Mesenchymal stem cell (in vitro differentiated cells and primary cell): ENCODE measurements at regions not wholly inside any gene's neighbourhood (a gene's known extent, or its start where the extent isn't known, plus 50 kb on each side); places are given as distances from the start of the nearest gene placed in this dataset.

ENCODE experiments used
- DNase-seq: peaks from one replicate; pipeline ENCODE4 v3.0.0-alpha.2; 2013
- H2AFZ ChIP-seq: one replicate; pipeline ENCODE4 v1.6.1; 2013; ENCODE audit warnings: low read depth, mild to moderate bottlenecking, control low read depth, inconsistent platforms, low read length, moderate library complexity
- H2AK5ac ChIP-seq: 2 replicates; pipeline ENCODE4 v1.6.1; 2013; ENCODE audit warnings: low read length, moderate library complexity, mild to moderate bottlenecking, inconsistent platforms; ENCODE audit not compliant: severe bottlenecking
- H2BK120ac ChIP-seq: one replicate; pipeline ENCODE4 v1.6.1; 2013; ENCODE audit warnings: low read depth, mild to moderate bottlenecking, inconsistent platforms, low read length, moderate library complexity
- H2BK12ac ChIP-seq, 2 experiments: one replicate each; pipeline ENCODE4 v1.6.1; 2013; ENCODE audit warnings: inconsistent platforms in 2 of 2, low read length in 2 of 2, mild to moderate bottlenecking in 2 of 2, moderate library complexity in 2 of 2, control low read depth in 1 of 2
- H2BK15ac ChIP-seq: one replicate; pipeline ENCODE4 v1.6.1; 2013; ENCODE audit warnings: mild to moderate bottlenecking, low read depth, inconsistent platforms; ENCODE audit not compliant: poor library complexity, severe bottlenecking
- H2BK5ac ChIP-seq: 2 replicates; pipeline ENCODE4 v1.6.1; 2013; ENCODE audit warnings: low read depth, mild to moderate bottlenecking, low read length, control low read depth, inconsistent platforms; ENCODE audit not compliant: poor library complexity, severe bottlenecking
- H3K14ac ChIP-seq, 2 experiments: one replicate each; pipeline ENCODE4 v1.6.1; 2013; ENCODE audit warnings: inconsistent platforms in 2 of 2, low read length in 2 of 2, control low read depth in 1 of 2, mild to moderate bottlenecking in 1 of 2, moderate library complexity in 1 of 2
- H3K18ac ChIP-seq, 2 experiments: one replicate each; pipeline ENCODE4 v1.6.1; 2013; ENCODE audit warnings: inconsistent platforms in 2 of 2, low read length in 2 of 2, control low read depth in 1 of 2, low read depth in 1 of 2, mild to moderate bottlenecking in 1 of 2
- H3K23ac ChIP-seq, 2 experiments: one replicate each; pipeline ENCODE4 v1.6.1; 2013; ENCODE audit warnings: inconsistent platforms in 2 of 2, low read length in 2 of 2, mild to moderate bottlenecking in 2 of 2, moderate library complexity in 2 of 2, control low read depth in 1 of 2
- H3K27ac ChIP-seq: 2 replicates; pipeline ENCODE4 v1.5.1; 2013; ENCODE audit warnings: mild to moderate bottlenecking, moderate library complexity, low read length, control low read depth, inconsistent platforms; ENCODE audit not compliant: poor library complexity, severe bottlenecking
- H3K27me3 ChIP-seq, 2 experiments: 2 replicates each; pipeline versions ENCODE4 v1.6.1 to v1.7.0; 2013; ENCODE audit warnings: low read length in 2 of 2, mild to moderate bottlenecking in 2 of 2, moderate library complexity in 2 of 2, control low read depth in 1 of 2, inconsistent platforms in 1 of 2; ENCODE audit not compliant: control insufficient read depth in 1 of 2, insufficient read depth in 1 of 2
- H3K36me3 ChIP-seq, 2 experiments: 2 replicates each; pipeline versions ENCODE4 v1.6.1 to v1.7.0; 2013; ENCODE audit warnings: low read length in 2 of 2, control low read depth in 1 of 2, inconsistent platforms in 1 of 2, low read depth in 1 of 2, mild to moderate bottlenecking in 1 of 2; ENCODE audit not compliant: insufficient read depth in 2 of 2, control insufficient read depth in 1 of 2
- H3K4ac ChIP-seq, 2 experiments: one replicate each; pipeline ENCODE4 v1.6.1; 2013; ENCODE audit warnings: inconsistent platforms in 2 of 2, low read length in 2 of 2, mild to moderate bottlenecking in 2 of 2, moderate library complexity in 2 of 2, control low read depth in 1 of 2, low read depth in 1 of 2
- H3K4me1 ChIP-seq: 2 replicates; pipeline ENCODE4 v1.6.1; 2013; ENCODE audit warnings: low read depth, low read length, control low read depth; ENCODE audit not compliant: control insufficient read depth, insufficient read depth
- H3K4me2 ChIP-seq: 2 replicates; pipeline ENCODE4 v1.6.1; 2013; ENCODE audit warnings: low read length, mild to moderate bottlenecking, inconsistent platforms; ENCODE audit not compliant: poor library complexity, severe bottlenecking
- H3K4me3 ChIP-seq, 2 experiments: 2 replicates each; pipeline versions ENCODE4 v1.5.1 to v1.7.0; 2013; ENCODE audit warnings: low read length in 2 of 2, mild to moderate bottlenecking in 2 of 2, control low read depth in 1 of 2, low read depth in 1 of 2; ENCODE audit not compliant: insufficient read depth in 1 of 2
- H3K79me1 ChIP-seq: replicated peaks from 2 replicates; pipeline ENCODE4 v1.6.1; 2013; ENCODE audit warnings: mild to moderate bottlenecking, control low read depth, low read length, inconsistent platforms; ENCODE audit not compliant: poor library complexity, severe bottlenecking
- H3K9ac ChIP-seq: 2 replicates; pipeline ENCODE4 v1.7.0; 2013; ENCODE audit warnings: mild to moderate bottlenecking, low read length, moderate library complexity
- H3K9me3 ChIP-seq: 2 replicates; pipeline ENCODE4 v1.7.0; 2013; ENCODE audit warnings: mild to moderate bottlenecking, low read length; ENCODE audit not compliant: control insufficient read depth
- H4K8ac ChIP-seq: one replicate; pipeline ENCODE4 v1.6.1; 2013; ENCODE audit warnings: inconsistent platforms, mild to moderate bottlenecking, low read length, moderate library complexity
- H4K91ac ChIP-seq: one replicate; pipeline ENCODE4 v1.6.1; 2013; ENCODE audit warnings: mild to moderate bottlenecking, low read length, inconsistent platforms
- WGBS: methylation state at CpG from one replicate; pipeline ENCODE4 v1.1.7; 2013; ENCODE audit warnings: mixed read lengths; 5-methylcytosine and 5-hydroxymethylcytosine counted together

GRCh38 chr7:9856668-9857067, 1117.0 kb upstream of the PHF14 start:
- Histone ChIP-seq H3K79me1 (no peaks in the 10 kb centered on the region), H4K8ac (no peak overlapping the region), H3K27ac (no peak overlapping the region), H4K91ac (no peak overlapping the region), H3K27me3 (no peaks in the 10 kb centered on the region), H2BK5ac (no peak overlapping the region), H2BK120ac (no peak overlapping the region), H3K23ac (no peak overlapping the region), H2BK12ac (no peak overlapping the region), H3K9me3 (peaks cover 23% of the 10 kb centered on the region), H3K36me3 (no peaks in the 10 kb centered on the region), H3K18ac (no peak overlapping the region), H2AK5ac (no peak overlapping the region), H3K4me2 (no peak overlapping the region), H3K9ac (no peak overlapping the region), H2AFZ (no peak overlapping the region), H3K4me3 (no peak overlapping the region), H3K4ac (no peak overlapping the region), H2BK15ac (no peak overlapping the region), H3K14ac (no peak overlapping the region), H3K4me1 (no peaks in the 10 kb centered on the region)
- DNase-seq, result no peak
- WGBS, result 100% methylated on average over 1 of the region's 1 CpG

- no peak overlapping the region for H4K91ac ChIP-seq
- peaks cover 28% of the 10 kb centered on the region for H3K9me3 ChIP-seq
- no peak for DNase-seq
- no peak overlapping the region for H4K8ac ChIP-seq
- H3K27ac ChIP-seq, result no peak overlapping the region
- H2BK5ac ChIP-seq, result no peak overlapping the region
- H3K4ac ChIP-seq, result no peak overlapping the region
- WGBS, result 93% methylated on average over 3 of the region's 3 CpGs
- no peaks in the 10 kb centered on the region for H3K79me1 ChIP-seq
- no peak overlapping the region for H3K18ac ChIP-seq
- no peak overlapping the region for H2BK12ac ChIP-seq
- no peak overlapping the region for H3K23ac ChIP-seq
- H2AFZ ChIP-seq, result no peak overlapping the region
- no peak overlapping the region for H3K4me3 ChIP-seq
- no peaks in the 10 kb centered on the region for H3K4me1 ChIP-seq
- H3K14ac ChIP-seq, result no peak overlapping the region
- H2BK120ac ChIP-seq, result no peak overlapping the region
- no peak overlapping the region for H2AK5ac ChIP-seq
- H3K36me3 ChIP-seq, result no peaks in the 10 kb centered on the region
- no peaks in the 10 kb centered on the region for H3K27me3 ChIP-seq
- no peak overlapping the region for H3K4me2 ChIP-seq
- no peak overlapping the region for H2BK15ac ChIP-seq
- H3K9ac ChIP-seq, result no peak overlapping the region
Measured at GRCh38 chr7:9863545-9863944, 1110.1 kb upstream of the PHF14 start.

DNA sequence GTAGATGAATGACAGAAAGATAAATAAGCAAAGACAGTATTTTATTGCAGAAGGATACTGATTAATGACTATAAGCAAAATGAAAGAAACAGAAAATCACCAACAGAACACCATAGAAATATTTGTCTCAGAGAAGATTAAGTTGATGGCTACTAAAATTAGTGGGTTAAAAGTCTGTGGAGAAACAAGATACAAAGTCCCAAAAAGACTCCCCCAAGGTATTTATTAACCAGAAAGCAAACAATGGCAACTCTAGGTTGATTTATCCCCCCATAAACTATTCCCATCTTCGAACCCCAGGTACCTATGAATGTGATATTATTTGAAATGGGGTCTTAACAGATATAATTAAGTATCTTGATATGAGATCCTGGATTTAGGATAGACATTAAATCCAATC, 1104.5 kb upstream of the PHF14 start:
- Histone ChIP-seq H2BK5ac (no peak overlapping the region), H4K91ac (no peak overlapping the region), H3K4me2 (no peak overlapping the region), H3K27me3 (no peaks in the 10 kb centered on the region), H3K4me3 (no peak overlapping the region), H3K36me3 (no peaks in the 10 kb centered on the region), H2BK15ac (no peak overlapping the region), H3K4me1 (no peaks in the 10 kb centered on the region), H3K27ac (no peak overlapping the region), H3K9ac (no peak overlapping the region), H3K4ac (no peak overlapping the region), H4K8ac (no peak overlapping the region), H2BK12ac (no peak overlapping the region), H3K14ac (no peak overlapping the region), H2AFZ (no peak overlapping the region), H2BK120ac (no peak overlapping the region), H3K79me1 (no peaks in the 10 kb centered on the region), H3K9me3 (peaks cover 15% of the 10 kb centered on the region), H2AK5ac (no peak overlapping the region), H3K23ac (no peak overlapping the region), H3K18ac (no peak overlapping the region)
- DNase-seq, result no peak
- WGBS, result no CpG with 5 or more reads among the region's 1 CpG

- Histone ChIP-seq H3K36me3 (no peaks in the 10 kb centered on the region), H3K9ac (no peak overlapping the region), H3K14ac (no peak overlapping the region), H4K8ac (no peak overlapping the region), H3K4me2 (no peak overlapping the region), H3K27ac (no peak overlapping the region), H3K4ac (no peak overlapping the region), H2BK12ac (no peak overlapping the region), H3K4me1 (no peaks in the 10 kb centered on the region), H3K23ac (no peak overlapping the region), H2AK5ac (no peak overlapping the region), H3K4me3 (no peak overlapping the region), H3K9me3 (peaks cover 15% of the 10 kb centered on the region), H3K27me3 (no peaks in the 10 kb centered on the region), H2BK120ac (no peak overlapping the region), H3K79me1 (no peaks in the 10 kb centered on the region), H2AFZ (no peak overlapping the region), H4K91ac (no peak overlapping the region), H2BK15ac (no peak overlapping the region), H3K18ac (no peak overlapping the region), H2BK5ac (no peak overlapping the region)
- WGBS, result no CpG with 5 or more reads among the region's 2 CpGs
- DNase-seq, result peak; percentile 25
Measured at GRCh38 chr7:9869566-9869965, 1104.1 kb upstream of the PHF14 start.
